Kidney (tissue), 13 donors: ENCODE measurements at regions not wholly inside any gene's neighbourhood (a gene's known extent, or its start where the extent isn't known, plus 50 kb on each side); places are given as distances from the start of the nearest gene placed in this dataset.

ENCODE experiments used
- DNase-seq, 5 donors: peaks; one replicate each; pipeline ENCODE4 v3.0.0-alpha.2; 2013 to 2020
- FAIRE-seq: peaks from 2 replicates; lab custom pipeline; 2012; peaks lifted over from hg19 to GRCh38; lab: Jason Lieb, UNC
- H3K27ac ChIP-seq, 2 donors: one replicate each; pipeline ENCODE4 v1.7.0; 2013; ENCODE audit warnings: low read depth in 2 of 2, low read length in 2 of 2, inconsistent platforms in 1 of 2
- H3K27me3 ChIP-seq: one replicate; pipeline ENCODE4 v1.7.1; 2013; ENCODE audit warnings: low read length, inconsistent platforms; ENCODE audit not compliant: control insufficient read depth, insufficient read depth
- H3K36me3 ChIP-seq, 3 donors: one replicate each; pipeline versions ENCODE4 v1.7.0 to v1.7.1; 2013; ENCODE audit warnings: low read length in 3 of 3, control low read depth in 1 of 3, inconsistent platforms in 1 of 3; ENCODE audit not compliant: insufficient read depth in 3 of 3, control insufficient read depth in 2 of 3
- H3K4me1 ChIP-seq, 3 donors: one replicate each; pipeline versions ENCODE4 v1.7.0 to v1.7.1; 2013; ENCODE audit warnings: low read length in 3 of 3, inconsistent platforms in 1 of 3, low read depth in 1 of 3; ENCODE audit not compliant: control insufficient read depth in 2 of 3, insufficient read depth in 2 of 3
- H3K4me3 ChIP-seq, 3 donors: one replicate each; pipeline versions ENCODE4 v1.7.0 to v1.8.1; 2013; ENCODE audit warnings: low read length in 3 of 3, control low read depth in 1 of 3, inconsistent platforms in 1 of 3
- H3K9ac ChIP-seq, 3 donors: one replicate each; pipeline versions ENCODE4 v1.7.0 to v1.7.1; 2013; ENCODE audit warnings: low read length in 3 of 3, control low read depth in 1 of 3, inconsistent platforms in 1 of 3
- H3K9me3 ChIP-seq, 3 donors: one replicate each; pipeline versions ENCODE4 v1.7.0 to v1.7.1; 2013; ENCODE audit warnings: low read length in 3 of 3, control low read depth in 1 of 3, inconsistent platforms in 1 of 3; ENCODE audit not compliant: control insufficient read depth in 2 of 3, insufficient read depth in 1 of 3
- intact Hi-C: fragments of 100-400 bp; cut with DNase I; formaldehyde crosslinking; loops from one replicate; pipeline ENCODE4 v1.11.1; 2022
- TF ChIP-seq, protein P1 (sequence below): IDR thresholded peaks from 3 replicates; pipeline ENCODE4 v1.5.1; 2012; ENCODE audit warnings: mild to moderate bottlenecking, moderate library complexity, borderline replicate concordance; ENCODE audit not compliant: insufficient read depth; ENCODE audit errors: extremely low read depth
- donor health status: control.
- donor health status: control.
- donor health status: control.
- donor health status: control.
- donor health status: control.
- donor health status: DM: yes; HTN: yes; CAD: no.
- donor health status: Normal renal cell carcinoma (clear cell type).

GRCh38 chr15:62626903-62627302 is 415.6 kb upstream of the TPM1 start:
- no peaks in the 10 kb centered on the region for H3K27me3 ChIP-seq
- DNase-seq (no peak), FAIRE-seq (no peak)
- H3K9ac ChIP-seq = no peak overlapping the region
- H3K4me1 ChIP-seq = peaks cover 0 to 7% (median 2%) of the 10 kb centered on the region in 3 donors
- H3K36me3 ChIP-seq = no peaks in the 10 kb centered on the region
- TF ChIP-seq, protein P1, sequence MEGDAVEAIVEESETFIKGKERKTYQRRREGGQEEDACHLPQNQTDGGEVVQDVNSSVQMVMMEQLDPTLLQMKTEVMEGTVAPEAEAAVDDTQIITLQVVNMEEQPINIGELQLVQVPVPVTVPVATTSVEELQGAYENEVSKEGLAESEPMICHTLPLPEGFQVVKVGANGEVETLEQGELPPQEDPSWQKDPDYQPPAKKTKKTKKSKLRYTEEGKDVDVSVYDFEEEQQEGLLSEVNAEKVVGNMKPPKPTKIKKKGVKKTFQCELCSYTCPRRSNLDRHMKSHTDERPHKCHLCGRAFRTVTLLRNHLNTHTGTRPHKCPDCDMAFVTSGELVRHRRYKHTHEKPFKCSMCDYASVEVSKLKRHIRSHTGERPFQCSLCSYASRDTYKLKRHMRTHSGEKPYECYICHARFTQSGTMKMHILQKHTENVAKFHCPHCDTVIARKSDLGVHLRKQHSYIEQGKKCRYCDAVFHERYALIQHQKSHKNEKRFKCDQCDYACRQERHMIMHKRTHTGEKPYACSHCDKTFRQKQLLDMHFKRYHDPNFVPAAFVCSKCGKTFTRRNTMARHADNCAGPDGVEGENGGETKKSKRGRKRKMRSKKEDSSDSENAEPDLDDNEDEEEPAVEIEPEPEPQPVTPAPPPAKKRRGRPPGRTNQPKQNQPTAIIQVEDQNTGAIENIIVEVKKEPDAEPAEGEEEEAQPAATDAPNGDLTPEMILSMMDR = no peak
- intact Hi-C loops = no loop called here
- H3K9me3 ChIP-seq = no peaks in the 10 kb centered on the region
- no peak overlapping the region for H3K27ac ChIP-seq
- no peak overlapping the region for H3K4me3 ChIP-seq

DNA sequence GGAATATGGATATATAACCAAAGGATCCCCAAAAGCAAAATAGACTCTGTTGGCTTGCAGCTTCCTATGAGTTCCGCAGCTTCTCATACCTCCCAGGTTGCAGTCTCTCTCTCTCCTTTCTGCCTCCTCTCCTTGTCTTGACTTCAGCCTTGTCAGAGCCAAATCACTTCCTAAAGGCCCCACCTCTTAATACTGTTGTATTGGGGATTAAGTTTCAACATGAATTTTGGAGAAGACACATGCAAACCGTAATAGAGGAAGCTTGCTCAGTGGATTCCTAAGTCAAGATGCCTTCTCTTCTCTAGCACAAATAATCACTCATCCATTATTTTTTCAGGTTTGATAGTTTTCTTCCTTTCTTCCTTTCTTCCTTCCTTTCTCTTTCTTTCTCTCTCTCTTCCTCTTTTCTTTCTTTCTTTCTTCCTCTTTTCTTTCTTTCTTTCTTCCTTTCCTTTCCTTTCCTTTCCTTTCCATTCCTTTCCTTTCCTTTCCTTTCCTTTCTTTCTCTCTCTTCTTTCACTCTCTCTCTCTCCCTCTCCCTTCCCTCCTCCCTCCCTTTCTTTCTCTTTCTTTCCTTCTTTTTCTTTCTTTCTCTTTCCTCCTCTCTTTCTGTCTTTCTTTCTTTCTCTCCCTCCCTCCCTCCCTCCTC is 411.3 kb upstream of the TPM1 start:
- H3K4me1 ChIP-seq = no peaks in the 10 kb centered on the region
- TF ChIP-seq, protein P1 = no peak
- H3K27ac ChIP-seq = no peak overlapping the region
- H3K9ac ChIP-seq = no peak overlapping the region
- FAIRE-seq (no peak), DNase-seq (no peak)
- H3K36me3 ChIP-seq = no peaks in the 10 kb centered on the region
- intact Hi-C loops = no loop called here
- H3K4me3 ChIP-seq = no peak overlapping the region
- no peaks in the 10 kb centered on the region for H3K27me3 ChIP-seq
- H3K9me3 ChIP-seq = no peaks in the 10 kb centered on the region

GRCh38 chr15:62636823-62637573 is 405.5 kb upstream of the TPM1 start:
- Histone ChIP-seq H3K9ac (no peak overlapping the region), H3K4me1 (peaks cover 0 to 6% (median 4%) of the 10 kb centered on the region in 3 donors), H3K36me3 (no peaks in the 10 kb centered on the region), H3K27ac (no peak overlapping the region), H3K9me3 (no peaks in the 10 kb centered on the region), H3K27me3 (no peaks in the 10 kb centered on the region), H3K4me3 (no peak overlapping the region)
- no peak for FAIRE-seq
- DNase-seq = no peak
- intact Hi-C loops = no loop called here
- TF ChIP-seq, protein P1 = no peak
